ACHN (cell line): ENCODE measurements at regions not wholly inside any gene's neighbourhood (a gene's known extent, or its start where the extent isn't known, plus 50 kb on each side); places are given as distances from the start of the nearest gene placed in this dataset.

Experiments used
- DNase-seq: peaks from one replicate; pipeline ENCODE4 v3.0.0-alpha.2; 2015
- in situ Hi-C: cut with HindIII; loops from 2 replicates; pipeline ENCODE4 v1.10.0; 2017; ENCODE audit warnings: low sequenced_read_pairs, low pct_ligation_motif_present, low pct_unique_long_range_greater_than_20kb

GRCh38 chr2:16321872-16322271, 343.8 kb downstream of the CYRIA start:
- no peak for DNase-seq

GRCh38 chr2:16321256-16321655, 344.4 kb downstream of the CYRIA start:
- DNase-seq = no peak
- in situ Hi-C loops = no loop called here

More at GRCh38 chr2:16321872-16322271, 343.8 kb downstream of the CYRIA start:
- in situ Hi-C loops = no loop called here

GRCh38 chr2:16320716-16321115, 344.9 kb downstream of the CYRIA start:
- DNase-seq = no peak
- in situ Hi-C loops = no loop called here

GRCh38 chr2:16319551-16320121, 346.0 kb downstream of the CYRIA start:
- no peak for DNase-seq
- in situ Hi-C loops = no loop called here

- in situ Hi-C loops = no loop called here
- no peak for DNase-seq
Measured at GRCh38 chr2:16318474-16319195, 347.0 kb downstream of the CYRIA start.

GRCh38 chr2:16318051-16318450, 347.6 kb downstream of the CYRIA start:
- in situ Hi-C loops = no loop called here
- DNase-seq = no peak

GRCh38 chr2:16317211-16317830, 348.3 kb downstream of the CYRIA start:
- DNase-seq = no peak
- in situ Hi-C loops = no loop called here

- in situ Hi-C loops = no loop called here
- no peak for DNase-seq
Measured at GRCh38 chr2:16316456-16317210, 349.0 kb downstream of the CYRIA start.

GRCh38 chr2:16315908-16316307, 349.7 kb downstream of the CYRIA start:
- in situ Hi-C loops = no loop called here
- DNase-seq = no peak

GRCh38 chr2:16315458-16315835, 350.2 kb downstream of the CYRIA start:
- no peak for DNase-seq
- in situ Hi-C loops = no loop called here

GRCh38 chr2:16314691-16315457, 350.8 kb downstream of the CYRIA start:
- DNase-seq = no peak
- in situ Hi-C loops = no loop called here

- DNase-seq = no peak
- in situ Hi-C loops = no loop called here
Measured at GRCh38 chr2:16314001-16314400, 351.6 kb downstream of the CYRIA start.

GRCh38 chr2:16313235-16313975, 352.2 kb downstream of the CYRIA start:
- no peak for DNase-seq
- in situ Hi-C loops = no loop called here

- DNase-seq = no peak
- in situ Hi-C loops = no loop called here
Measured at GRCh38 chr2:16312771-16313170, 352.9 kb downstream of the CYRIA start.

GRCh38 chr2:16311521-16312440, 353.9 kb downstream of the CYRIA start:
- in situ Hi-C loops = no loop called here
- DNase-seq = no peak

GRCh38 chr2:16308816-16309215, 356.8 kb downstream of the CYRIA start:
- in situ Hi-C loops = no loop called here
- no peak for DNase-seq
